Skeletal muscle tissue (tissue), 3 donors: ENCODE measurements at regions not wholly inside any gene's neighbourhood (a gene's known extent, or its start where the extent isn't known, plus 50 kb on each side); places are given as distances from the start of the nearest gene placed in this dataset.
A peak's percentile ranks its signal among the peaks of the same experiment; 100 is the strongest.

Source experiments
- H3K27ac ChIP-seq: one replicate; pipeline ENCODE4 v1.7.0; 2013; ENCODE audit warnings: mild to moderate bottlenecking, low read depth, low read length, inconsistent platforms
- H3K27me3 ChIP-seq, 3 donors: one replicate each; pipeline ENCODE4 v1.7.0; 2013; ENCODE audit warnings: low read length in 3 of 3; ENCODE audit not compliant: control insufficient read depth in 3 of 3, insufficient read depth in 3 of 3
- H3K36me3 ChIP-seq, 3 donors: one replicate each; pipeline ENCODE4 v1.7.0; 2013; ENCODE audit warnings: low read length in 3 of 3; ENCODE audit not compliant: control insufficient read depth in 3 of 3, insufficient read depth in 3 of 3
- H3K4me1 ChIP-seq, 3 donors: one replicate each; pipeline ENCODE4 v1.7.0; 2013; ENCODE audit warnings: low read length in 3 of 3, mild to moderate bottlenecking in 3 of 3; ENCODE audit not compliant: control insufficient read depth in 3 of 3, insufficient read depth in 3 of 3
- H3K4me3 ChIP-seq, 3 donors: one replicate each; pipeline ENCODE4 v1.7.0; 2013; ENCODE audit warnings: low read length in 3 of 3
- H3K9ac ChIP-seq, 3 donors: one replicate each; pipeline ENCODE4 v1.7.0; 2013; ENCODE audit warnings: low read length in 3 of 3, mild to moderate bottlenecking in 3 of 3, moderate library complexity in 2 of 3, low read depth in 1 of 3
- H3K9me3 ChIP-seq, 3 donors: one replicate each; pipeline ENCODE4 v1.7.0; 2013; ENCODE audit warnings: low read length in 3 of 3; ENCODE audit not compliant: control insufficient read depth in 3 of 3
- donor health status: Osteomylitis.

- Histone ChIP-seq H3K27ac (no peak overlapping the region), H3K4me3 (no peak overlapping the region), H3K9ac (no peak overlapping the region), H3K4me1 (no peaks in the 10 kb centered on the region), H3K36me3 (no peaks in the 10 kb centered on the region), H3K27me3 (no peaks in the 10 kb centered on the region), H3K9me3 (no peaks in the 10 kb centered on the region)
Observed at GRCh38 chr16:11446566-11447119, 101.4 kb downstream of the RMI2 start.

- no peaks in the 10 kb centered on the region for H3K27me3 ChIP-seq
- H3K4me3 ChIP-seq = no peak overlapping the region
- H3K4me1 ChIP-seq = peaks cover 0 to 3% (median 0%) of the 10 kb centered on the region in 3 donors
- H3K27ac ChIP-seq = no peak overlapping the region
- H3K9ac ChIP-seq = no peak overlapping the region
- no peaks in the 10 kb centered on the region for H3K36me3 ChIP-seq
- no peaks in the 10 kb centered on the region for H3K9me3 ChIP-seq
Observed at GRCh38 chr16:11447272-11447671, 102.0 kb downstream of the RMI2 start.

- H3K36me3 ChIP-seq = no peaks in the 10 kb centered on the region
- peaks cover 0 to 5% (median 0%) of the 10 kb centered on the region in 3 donors for H3K4me1 ChIP-seq
- no peaks in the 10 kb centered on the region for H3K27me3 ChIP-seq
- H3K9ac ChIP-seq = no peak overlapping the region
- H3K4me3 ChIP-seq = no peak overlapping the region
- no peaks in the 10 kb centered on the region for H3K9me3 ChIP-seq
- H3K27ac ChIP-seq = no peak overlapping the region
Observed at GRCh38 chr16:11447836-11448235, 102.6 kb downstream of the RMI2 start.

- Histone ChIP-seq H3K4me3 (no peak overlapping the region), H3K9me3 (no peaks in the 10 kb centered on the region), H3K27ac (no peak overlapping the region), H3K4me1 (peaks cover 0 to 5% (median 0%) of the 10 kb centered on the region in 3 donors), H3K27me3 (no peaks in the 10 kb centered on the region), H3K36me3 (no peaks in the 10 kb centered on the region), H3K9ac (no peak overlapping the region)
Observed at GRCh38 chr16:11448796-11449416, 103.6 kb downstream of the RMI2 start.

GRCh38 chr16:11449716-11450115 lies 104.5 kb downstream of the RMI2 start:
- no peaks in the 10 kb centered on the region for H3K9me3 ChIP-seq
- no peak overlapping the region for H3K9ac ChIP-seq
- H3K4me1 ChIP-seq = peaks cover 0 to 5% (median 0%) of the 10 kb centered on the region in 3 donors
- no peaks in the 10 kb centered on the region for H3K36me3 ChIP-seq
- no peaks in the 10 kb centered on the region for H3K27me3 ChIP-seq
- H3K27ac ChIP-seq = no peak overlapping the region
- no peak overlapping the region for H3K4me3 ChIP-seq

- no peaks in the 10 kb centered on the region for H3K9me3 ChIP-seq
- no peak overlapping the region for H3K4me3 ChIP-seq
- H3K27me3 ChIP-seq = no peaks in the 10 kb centered on the region
- no peak overlapping the region for H3K9ac ChIP-seq
- peaks cover 0 to 5% (median 0%) of the 10 kb centered on the region in 3 donors for H3K4me1 ChIP-seq
- no peaks in the 10 kb centered on the region for H3K36me3 ChIP-seq
- H3K27ac ChIP-seq = no peak overlapping the region
Observed at GRCh38 chr16:11450136-11450535, 104.9 kb downstream of the RMI2 start.

GRCh38 chr16:11452298-11452697 lies 107.0 kb downstream of the RMI2 start:
- Histone ChIP-seq H3K4me1 (peaks cover 0 to 5% (median 0%) of the 10 kb centered on the region in 3 donors), H3K9me3 (no peaks in the 10 kb centered on the region), H3K9ac (no peak overlapping the region), H3K27me3 (no peaks in the 10 kb centered on the region), H3K27ac (peak overlapping the region; percentile 8), H3K4me3 (no peak overlapping the region), H3K36me3 (no peaks in the 10 kb centered on the region)

- H3K27me3 ChIP-seq = no peaks in the 10 kb centered on the region
- no peak overlapping the region for H3K9ac ChIP-seq
- peaks cover 0 to 5% (median 0%) of the 10 kb centered on the region in 3 donors for H3K4me1 ChIP-seq
- H3K4me3 ChIP-seq = no peak overlapping the region
- no peaks in the 10 kb centered on the region for H3K36me3 ChIP-seq
- H3K27ac ChIP-seq = peak overlapping the region; percentile 8
- no peaks in the 10 kb centered on the region for H3K9me3 ChIP-seq
Observed at GRCh38 chr16:11452746-11453389, 107.6 kb downstream of the RMI2 start.

- H3K9ac ChIP-seq = no peak overlapping the region
- no peak overlapping the region for H3K4me3 ChIP-seq
- H3K27ac ChIP-seq = no peak overlapping the region
- H3K27me3 ChIP-seq = no peaks in the 10 kb centered on the region
- no peaks in the 10 kb centered on the region for H3K36me3 ChIP-seq
- H3K4me1 ChIP-seq = peaks cover 0 to 5% (median 0%) of the 10 kb centered on the region in 3 donors
- no peaks in the 10 kb centered on the region for H3K9me3 ChIP-seq
Observed at GRCh38 chr16:11456741-11457140, 111.5 kb downstream of the RMI2 start.

- Histone ChIP-seq H3K36me3 (no peaks in the 10 kb centered on the region), H3K27me3 (no peaks in the 10 kb centered on the region), H3K4me1 (no peaks in the 10 kb centered on the region), H3K4me3 (no peak overlapping the region), H3K9me3 (no peaks in the 10 kb centered on the region), H3K27ac (no peak overlapping the region), H3K9ac (no peak overlapping the region)
Observed at GRCh38 chr16:11459722-11460121, 114.5 kb downstream of the RMI2 start.
